ENCODE measurements at regions not wholly inside any gene's neighbourhood (a gene's known extent, or its start where the extent isn't known, plus 50 kb on each side); places are given as distances from the start of the nearest gene placed in this dataset.

GRCh38 chr4:171397175-171397574, 416.0 kb upstream of the GALNTL6 start:
- H3K9ac ChIP-seq (ENCODE audit: low read length): no peak overlapping the region
- TF ChIP-seq CTCF (IDR thresholded peaks at IDR 0.05; ENCODE audit: low read length) (no peak), EZH2 (IDR thresholded peaks at IDR 0.05; ENCODE audit: borderline replicate concordance, low read length) (no peak)
- H3K9me3 ChIP-seq (ENCODE audit: low read length): no peaks in the 10 kb centered on the region
- no peaks in the 10 kb centered on the region for H3F3A ChIP-seq (ENCODE audit: insufficient read depth, low read length)
- H3K27me3 ChIP-seq (ENCODE audit: insufficient read depth, low read length): no peaks in the 10 kb centered on the region
- H3K9me2 ChIP-seq (ENCODE audit: low read depth, low read length): no peaks in the 10 kb centered on the region
- no peaks in the 10 kb centered on the region for H3K79me2 ChIP-seq (ENCODE audit: insufficient read depth, low read length)
- no peak overlapping the region for H3K4me3 ChIP-seq (ENCODE audit: low read depth, low read length, poor library complexity, severe bottlenecking)
- H2AFZ ChIP-seq (ENCODE audit: low read length): no peak overlapping the region
- H3K4me1 ChIP-seq (ENCODE audit: insufficient read depth, low read length, severe bottlenecking): no peaks in the 10 kb centered on the region
- no peak overlapping the region for H3K27ac ChIP-seq (ENCODE audit: low read depth, low read length, poor library complexity, severe bottlenecking)
- no peak overlapping the region for H3K4me2 ChIP-seq (ENCODE audit: low read length)
- no peaks in the 10 kb centered on the region for H4K20me1 ChIP-seq (ENCODE audit: insufficient read depth, low read length)
- no peaks in the 10 kb centered on the region for H3K36me3 ChIP-seq (ENCODE audit: insufficient read depth, low read length)

DNA sequence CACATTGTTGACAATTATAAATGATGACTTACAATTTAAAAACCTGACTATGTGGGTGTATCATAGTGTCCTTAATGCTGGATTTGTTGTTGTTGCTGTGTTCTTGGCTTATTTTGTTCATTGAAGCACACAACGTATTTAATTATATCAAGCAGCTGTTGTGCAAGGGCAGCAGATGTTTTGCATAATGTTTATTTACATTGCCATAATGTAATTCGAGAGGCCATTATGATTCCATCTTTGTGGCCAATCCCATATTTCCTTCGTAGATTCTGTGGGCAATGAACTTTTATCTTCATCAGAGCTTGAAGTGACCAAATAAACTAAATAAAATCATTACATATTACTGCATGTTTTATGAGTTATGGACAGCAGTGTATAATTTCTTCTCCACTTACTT, 422.6 kb upstream of the GALNTL6 start:
- Histone ChIP-seq H2AFZ (ENCODE audit: low read length) (no peak overlapping the region), H3K9me2 (ENCODE audit: low read depth, low read length) (no peaks in the 10 kb centered on the region), H3K4me3 (ENCODE audit: low read depth, low read length, poor library complexity, severe bottlenecking) (no peak overlapping the region), H3K36me3 (ENCODE audit: insufficient read depth, low read length) (no peaks in the 10 kb centered on the region), H3K4me1 (ENCODE audit: insufficient read depth, low read length, severe bottlenecking) (no peaks in the 10 kb centered on the region), H3K27ac (ENCODE audit: low read depth, low read length, poor library complexity, severe bottlenecking) (no peak overlapping the region), H3K27me3 (ENCODE audit: insufficient read depth, low read length) (no peaks in the 10 kb centered on the region), H3K79me2 (ENCODE audit: insufficient read depth, low read length) (no peaks in the 10 kb centered on the region), H4K20me1 (ENCODE audit: insufficient read depth, low read length) (no peaks in the 10 kb centered on the region), H3K9ac (ENCODE audit: low read length) (no peak overlapping the region), H3F3A (ENCODE audit: insufficient read depth, low read length) (no peaks in the 10 kb centered on the region), H3K4me2 (ENCODE audit: low read length) (no peak overlapping the region), H3K9me3 (ENCODE audit: low read length) (no peaks in the 10 kb centered on the region)
- TF ChIP-seq EZH2 (IDR thresholded peaks at IDR 0.05; ENCODE audit: borderline replicate concordance, low read length) (no peak), CTCF (IDR thresholded peaks at IDR 0.05; ENCODE audit: low read length) (no peak)

DNA sequence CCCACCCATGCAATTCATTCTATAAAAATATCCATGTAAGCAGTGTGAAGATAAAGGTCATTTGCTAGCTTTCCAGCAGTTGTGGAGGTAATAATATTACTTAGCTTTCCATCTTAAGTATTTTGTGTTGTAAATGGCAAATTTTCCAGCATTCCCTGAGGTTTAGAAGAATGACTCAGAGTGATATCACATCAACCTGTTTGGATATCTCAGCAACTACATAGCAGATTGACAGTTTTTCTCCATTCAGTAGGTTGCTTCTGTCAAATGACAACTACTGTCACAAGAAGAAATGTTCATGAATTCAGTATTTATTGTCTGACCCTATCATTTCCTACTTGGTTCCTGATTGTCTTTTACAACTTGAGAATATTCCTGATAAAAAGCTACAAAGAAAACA, 434.9 kb upstream of the GALNTL6 start:
- Histone ChIP-seq H2AFZ (ENCODE audit: low read length) (no peak overlapping the region), H3K9ac (ENCODE audit: low read length) (no peak overlapping the region), H3K4me2 (ENCODE audit: low read length) (no peak overlapping the region), H3K27me3 (ENCODE audit: insufficient read depth, low read length) (no peaks in the 10 kb centered on the region), H3F3A (ENCODE audit: insufficient read depth, low read length) (no peaks in the 10 kb centered on the region), H3K27ac (ENCODE audit: low read depth, low read length, poor library complexity, severe bottlenecking) (no peak overlapping the region), H3K9me2 (ENCODE audit: low read depth, low read length) (no peaks in the 10 kb centered on the region), H3K79me2 (ENCODE audit: insufficient read depth, low read length) (no peaks in the 10 kb centered on the region), H3K4me1 (ENCODE audit: insufficient read depth, low read length, severe bottlenecking) (no peaks in the 10 kb centered on the region), H4K20me1 (ENCODE audit: insufficient read depth, low read length) (no peaks in the 10 kb centered on the region), H3K36me3 (ENCODE audit: insufficient read depth, low read length) (no peaks in the 10 kb centered on the region), H3K4me3 (ENCODE audit: low read depth, low read length, poor library complexity, severe bottlenecking) (no peak overlapping the region), H3K9me3 (ENCODE audit: low read length) (no peaks in the 10 kb centered on the region)
- TF ChIP-seq EZH2 (IDR thresholded peaks at IDR 0.05; ENCODE audit: borderline replicate concordance, low read length) (no peak), CTCF (IDR thresholded peaks at IDR 0.05; ENCODE audit: low read length) (no peak)

Data from OCI-LY1 (cell line).